Left ventricle myocardium inferior (tissue), 1 donor: ENCODE measurements at regions not wholly inside any gene's neighbourhood (a gene's known extent, or its start where the extent isn't known, plus 50 kb on each side); places are given as distances from the start of the nearest gene placed in this dataset.

ENCODE experiments used
- DNase-seq: peaks from one replicate; pipeline ENCODE4 v3.0.0-alpha.2; 2020
- H3K27ac ChIP-seq: fragments of 200-600 bp; replicated peaks from 2 replicates; pipeline ENCODE4 v1.8.0; 2021
- H3K27me3 ChIP-seq: fragments of 200-600 bp; 2 replicates; pipeline ENCODE4 v1.8.0; 2021; ENCODE audit warnings: low read depth
- H3K36me3 ChIP-seq: fragments of 200-600 bp; 2 replicates; pipeline ENCODE4 v1.8.0; 2021
- H3K4me1 ChIP-seq: fragments of 200-600 bp; 2 replicates; pipeline ENCODE4 v1.8.0; 2021
- H3K4me3 ChIP-seq: fragments of 200-600 bp; 2 replicates; pipeline ENCODE4 v1.8.0; 2021; ENCODE audit warnings: mild to moderate bottlenecking, moderate library complexity
- H3K9me3 ChIP-seq: fragments of 200-600 bp; replicated peaks from 2 replicates; pipeline ENCODE4 v1.8.0; 2021
- CTCF ChIP-seq: fragments of 200-600 bp; IDR thresholded peaks from 2 replicates; pipeline ENCODE4 v1.8.0; 2021; ENCODE audit warnings: antibody characterized with exemption, mild to moderate bottlenecking, borderline replicate concordance
- intact Hi-C: fragments of 100-400 bp; cut with micrococcal nuclease; formaldehyde crosslinking; loops from one replicate; pipeline ENCODE4 v1.11.0; 2022
- donor health status: DM: no; HTN: yes; CAD: no; lungs with severe emphysema.

- no peak for TF ChIP-seq CTCF
- Histone ChIP-seq H3K4me1 (peaks cover 29% of the 10 kb centered on the region), H3K27ac (no peak overlapping the region), H3K27me3 (no peaks in the 10 kb centered on the region), H3K4me3 (no peak overlapping the region), H3K9me3 (no peaks in the 10 kb centered on the region), H3K36me3 (no peaks in the 10 kb centered on the region)
- intact Hi-C loops = no loop called here
- no peak for DNase-seq
These were observed 145.1 kb downstream of the CDC42EP3 start for GRCh38 chr2:37526323-37526722.

- intact Hi-C loops = no loop called here
- H3K4me1 ChIP-seq = peaks cover 28% of the 10 kb centered on the region
- TF ChIP-seq CTCF = no peak
- no peak overlapping the region for H3K4me3 ChIP-seq
- H3K36me3 ChIP-seq = no peaks in the 10 kb centered on the region
- H3K9me3 ChIP-seq = no peaks in the 10 kb centered on the region
- no peaks in the 10 kb centered on the region for H3K27me3 ChIP-seq
- H3K27ac ChIP-seq = no peak overlapping the region
- DNase-seq = no peak
These were observed 144.6 kb downstream of the CDC42EP3 start for GRCh38 chr2:37526856-37527255.

- DNase-seq = no peak
- H3K36me3 ChIP-seq = no peaks in the 10 kb centered on the region
- TF ChIP-seq CTCF = no peak
- no peak overlapping the region for H3K27ac ChIP-seq
- no peaks in the 10 kb centered on the region for H3K27me3 ChIP-seq
- H3K4me1 ChIP-seq = peaks cover 26% of the 10 kb centered on the region
- intact Hi-C loops = no loop called here
- H3K9me3 ChIP-seq = no peaks in the 10 kb centered on the region
- H3K4me3 ChIP-seq = no peak overlapping the region
These were observed 144.1 kb downstream of the CDC42EP3 start for GRCh38 chr2:37527361-37527760.

GRCh38 chr2:37529830-37530415, 141.5 kb downstream of the CDC42EP3 start:
- Histone ChIP-seq H3K9me3 (no peaks in the 10 kb centered on the region), H3K36me3 (no peaks in the 10 kb centered on the region), H3K27ac (no peak overlapping the region), H3K4me3 (no peak overlapping the region), H3K4me1 (peaks cover 4% of the 10 kb centered on the region), H3K27me3 (no peaks in the 10 kb centered on the region)
- intact Hi-C loops = no loop called here
- DNase-seq = no peak
- TF ChIP-seq CTCF = no peak

GRCh38 chr2:37532503-37532902, 138.9 kb downstream of the CDC42EP3 start:
- intact Hi-C loops = no loop called here
- DNase-seq = no peak
- Histone ChIP-seq H3K36me3 (no peaks in the 10 kb centered on the region), H3K4me1 (no peaks in the 10 kb centered on the region), H3K27ac (no peak overlapping the region), H3K27me3 (no peaks in the 10 kb centered on the region), H3K4me3 (no peak overlapping the region), H3K9me3 (no peaks in the 10 kb centered on the region)
- TF ChIP-seq CTCF = no peak

- DNase-seq = no peak
- TF ChIP-seq CTCF = no peak
- H3K9me3 ChIP-seq = no peaks in the 10 kb centered on the region
- H3K4me1 ChIP-seq = no peaks in the 10 kb centered on the region
- no peaks in the 10 kb centered on the region for H3K27me3 ChIP-seq
- H3K4me3 ChIP-seq = no peak overlapping the region
- no peaks in the 10 kb centered on the region for H3K36me3 ChIP-seq
- intact Hi-C loops = no loop called here
- H3K27ac ChIP-seq = no peak overlapping the region
These were observed 134.1 kb downstream of the CDC42EP3 start for GRCh38 chr2:37537316-37537715.
